HCT116 (cell line): ENCODE measurements at regions not wholly inside any gene's neighbourhood (a gene's known extent, or its start where the extent isn't known, plus 50 kb on each side); places are given as distances from the start of the nearest gene placed in this dataset.
"Not testable (repeated sequence)": the region's sequence is repeated elsewhere in the genome, so short reads cannot be mapped to it uniquely, and the experiment has no call there.

Experiments used
- CEBPB ChIP-seq: IDR thresholded peaks from 2 replicates; pipeline ENCODE4 v1.6.1; 2012; ENCODE audit warnings: low read depth
- CTCF ChIP-seq, 3 experiments: fragments of 200-600 bp in 1 of 3; sonication (generic) in 1 of 3; IDR thresholded peaks in 2 of 3; conservative IDR thresholded peaks in 1 of 3; 2 replicates each; pipeline ENCODE4 v1.5.1; 2012 to 2017; ENCODE audit warnings: low read depth in 2 of 3, low read length in 2 of 3, antibody characterized with exemption in 1 of 3, borderline replicate concordance in 1 of 3, control low read depth in 1 of 3, mild to moderate bottlenecking in 1 of 3, mixed read lengths in 1 of 3, mixed run types in 1 of 3, moderate library complexity in 1 of 3; ENCODE audit not compliant: insufficient read depth in 1 of 3
- EGR1 ChIP-seq: IDR thresholded peaks from 2 replicates; pipeline ENCODE4 v1.6.1; 2012; ENCODE audit warnings: low read depth
- EZH2 ChIP-seq: fragments of 200-600 bp; sonication (generic); IDR thresholded peaks from 2 replicates; pipeline ENCODE4 v1.6.1; 2017; ENCODE audit warnings: antibody characterized with exemption, mixed run types
- EZH2phosphoT487 ChIP-seq: fragments of 200-600 bp; IDR thresholded peaks from 2 replicates; pipeline ENCODE4 v1.6.1; 2018; ENCODE audit warnings: antibody characterized with exemption, borderline replicate concordance
- POLR2A ChIP-seq: IDR thresholded peaks from 2 replicates; pipeline ENCODE4 v1.7.0; 2011; ENCODE audit warnings: borderline replicate concordance; ENCODE audit not compliant: insufficient read depth, insufficient read length; ENCODE audit errors: extremely low read depth
- YY1 ChIP-seq: IDR thresholded peaks from 2 replicates; pipeline ENCODE4 v1.6.1; 2011; ENCODE audit warnings: low read length, low read depth, moderate library complexity, mild to moderate bottlenecking; ENCODE audit not compliant: insufficient replicate concordance; ENCODE audit errors: extremely low read depth
- TF ChIP-seq, protein P1 (sequence below): IDR thresholded peaks from 2 replicates; pipeline ENCODE4 v1.6.1; 2011; ENCODE audit warnings: mild to moderate bottlenecking, low read length, moderate library complexity; ENCODE audit not compliant: insufficient replicate concordance; ENCODE audit errors: extremely low read depth

DNA sequence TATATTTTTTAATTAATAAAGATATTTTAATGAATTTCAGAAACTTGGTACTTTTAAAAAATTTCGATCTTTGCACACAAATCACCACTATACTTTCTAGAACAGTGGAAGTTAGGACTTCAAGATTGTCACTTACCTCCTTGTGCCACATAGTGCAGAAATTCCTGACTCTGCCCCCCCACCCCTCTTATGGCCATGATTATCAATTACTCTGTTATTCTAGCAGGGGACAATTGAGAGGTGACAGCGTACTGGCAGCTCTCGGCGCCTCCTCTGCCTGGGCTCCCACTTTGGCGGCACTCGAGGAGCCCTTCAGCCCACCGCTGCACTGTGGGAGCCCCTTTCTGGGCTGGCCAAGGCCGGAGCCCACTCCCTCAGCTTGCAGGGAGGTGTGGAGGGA lies 325.9 kb downstream of the PPP1R3A start:
- TF ChIP-seq POLR2A; EZH2phosphoT487; CTCF (IDR thresholded peaks at IDR 0.05 in 2 of 3, conservative IDR thresholded peaks at IDR 0.05 in 1 of 3; ENCODE audit: borderline replicate concordance in 1 of 3, insufficient read depth in 1 of 3, low read depth in 2 of 3, low read length in 2 of 3); CEBPB; EGR1; EZH2; YY1: not testable (repeated sequence)
- TF ChIP-seq, protein P1, sequence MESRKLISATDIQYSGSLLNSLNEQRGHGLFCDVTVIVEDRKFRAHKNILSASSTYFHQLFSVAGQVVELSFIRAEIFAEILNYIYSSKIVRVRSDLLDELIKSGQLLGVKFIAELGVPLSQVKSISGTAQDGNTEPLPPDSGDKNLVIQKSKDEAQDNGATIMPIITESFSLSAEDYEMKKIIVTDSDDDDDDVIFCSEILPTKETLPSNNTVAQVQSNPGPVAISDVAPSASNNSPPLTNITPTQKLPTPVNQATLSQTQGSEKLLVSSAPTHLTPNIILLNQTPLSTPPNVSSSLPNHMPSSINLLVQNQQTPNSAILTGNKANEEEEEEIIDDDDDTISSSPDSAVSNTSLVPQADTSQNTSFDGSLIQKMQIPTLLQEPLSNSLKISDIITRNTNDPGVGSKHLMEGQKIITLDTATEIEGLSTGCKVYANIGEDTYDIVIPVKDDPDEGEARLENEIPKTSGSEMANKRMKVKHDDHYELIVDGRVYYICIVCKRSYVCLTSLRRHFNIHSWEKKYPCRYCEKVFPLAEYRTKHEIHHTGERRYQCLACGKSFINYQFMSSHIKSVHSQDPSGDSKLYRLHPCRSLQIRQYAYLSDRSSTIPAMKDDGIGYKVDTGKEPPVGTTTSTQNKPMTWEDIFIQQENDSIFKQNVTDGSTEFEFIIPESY = not testable (repeated sequence)
